ENCODE measurements at regions not wholly inside any gene's neighbourhood (a gene's known extent, or its start where the extent isn't known, plus 50 kb on each side); places are given as distances from the start of the nearest gene placed in this dataset.

DNA sequence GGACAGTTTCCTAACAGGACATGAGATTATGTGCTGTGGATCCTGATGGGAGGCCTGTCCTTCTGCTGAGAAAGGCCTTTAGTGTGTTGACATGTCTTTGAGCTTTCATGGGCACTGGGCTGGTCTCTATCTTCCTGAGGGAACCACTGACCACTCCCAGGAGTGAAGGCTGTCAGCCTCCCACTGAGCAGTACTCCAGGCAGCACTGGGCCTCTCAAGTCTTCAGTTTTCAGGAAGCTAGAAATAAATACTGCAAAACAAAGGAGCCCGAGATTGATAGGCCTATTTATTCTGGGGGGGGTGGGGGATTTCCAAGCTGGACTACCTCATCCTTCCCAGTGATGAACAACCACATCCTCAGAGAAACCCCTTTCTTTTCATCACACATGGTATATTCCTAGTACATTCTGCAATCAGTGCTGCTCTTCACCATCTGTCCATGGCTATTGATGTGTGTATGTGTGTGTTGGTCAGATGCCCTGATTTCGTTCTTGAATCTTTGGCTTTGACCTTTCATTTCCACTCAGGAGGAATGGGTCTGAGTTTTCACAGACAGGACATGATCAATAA, 180.9 kb upstream of the SPTLC3 start:
- H2BK20ac ChIP-seq (ENCODE audit: low read depth, low read length, poor library complexity, severe bottlenecking) = no peak overlapping the region
- H3K9me3 ChIP-seq (ENCODE audit: control insufficient read depth, low read depth, low read length) = no peaks in the 10 kb centered on the region
- no peak overlapping the region for H4K91ac ChIP-seq (ENCODE audit: insufficient read length, low read depth, low read length)
- H3K27me3 ChIP-seq (ENCODE audit: insufficient read depth, low read length) = no peaks in the 10 kb centered on the region
- no peak for DNase-seq
- Mint-ChIP-seq H3K4me3 (no peak overlapping the region), H3K9me3 (no peaks in the 10 kb centered on the region), H3K36me3 (ENCODE audit: insufficient read depth in 1 of 3, low read depth in 3 of 3) (no peaks in the 10 kb centered on the region), H3K4me1 (no peaks in the 10 kb centered on the region; a peak in 1 of 4 replicates), H3K27ac (no peak overlapping the region), H3K27me3 (ENCODE audit: low read depth) (no peaks in the 10 kb centered on the region)
- no peak overlapping the region for H3K27ac ChIP-seq (ENCODE audit: insufficient read length, low read depth, low read length)
- H2BK5ac ChIP-seq (ENCODE audit: insufficient read length, low read length) = no peak overlapping the region
- H4K5ac ChIP-seq (ENCODE audit: insufficient read length, low read depth, low read length) = no peak overlapping the region
- no peaks in the 10 kb centered on the region for H3K4me1 ChIP-seq (ENCODE audit: insufficient read depth, low read length)
- no peak overlapping the region for H3K4me2 ChIP-seq (ENCODE audit: insufficient read depth, insufficient read length, low read length)
- no peaks in the 10 kb centered on the region for H3K79me1 ChIP-seq (ENCODE audit: insufficient read depth, low read depth, low read length, poor library complexity, severe bottlenecking)
- H4K20me1 ChIP-seq (ENCODE audit: control insufficient read depth, insufficient read depth, insufficient read length) = no peaks in the 10 kb centered on the region
- H2BK120ac ChIP-seq (ENCODE audit: low read depth, low read length, poor library complexity, severe bottlenecking) = no peak overlapping the region
- WGBS (ENCODE audit: extremely low coverage, insufficient read length, low lambda C conversion rate) = no CpG with 5 or more reads among the region's 2 CpGs
- H2AFZ ChIP-seq (ENCODE audit: low read length) = no peak overlapping the region
- H2BK12ac ChIP-seq (ENCODE audit: insufficient read length, low read depth, low read length) = no peak overlapping the region
- H3K79me2 ChIP-seq (ENCODE audit: insufficient read depth, low read length) = no peaks in the 10 kb centered on the region
- no peak overlapping the region for H3K23ac ChIP-seq (ENCODE audit: insufficient read length, low read depth, low read length)
- no peak overlapping the region for H2BK15ac ChIP-seq (ENCODE audit: low read depth, low read length)
- H3K9ac ChIP-seq (ENCODE audit: extremely low read depth, insufficient read length, low read length) = no peak overlapping the region
- no peak overlapping the region for H3K4ac ChIP-seq (ENCODE audit: low read depth, low read length)
- H3K18ac ChIP-seq (ENCODE audit: insufficient read length, low read depth, low read length) = no peak overlapping the region
- H3K14ac ChIP-seq (ENCODE audit: insufficient read depth, low read length) = no peak overlapping the region
- H2AK5ac ChIP-seq (ENCODE audit: insufficient read length, low read length) = no peak overlapping the region
- H4K8ac ChIP-seq (replicated peaks; ENCODE audit: insufficient read length, low read depth, low read length) = no peak overlapping the region
- no peak overlapping the region for H3K56ac ChIP-seq (ENCODE audit: insufficient read length, low read depth, low read length)
- TF ChIP-seq, protein P1, sequence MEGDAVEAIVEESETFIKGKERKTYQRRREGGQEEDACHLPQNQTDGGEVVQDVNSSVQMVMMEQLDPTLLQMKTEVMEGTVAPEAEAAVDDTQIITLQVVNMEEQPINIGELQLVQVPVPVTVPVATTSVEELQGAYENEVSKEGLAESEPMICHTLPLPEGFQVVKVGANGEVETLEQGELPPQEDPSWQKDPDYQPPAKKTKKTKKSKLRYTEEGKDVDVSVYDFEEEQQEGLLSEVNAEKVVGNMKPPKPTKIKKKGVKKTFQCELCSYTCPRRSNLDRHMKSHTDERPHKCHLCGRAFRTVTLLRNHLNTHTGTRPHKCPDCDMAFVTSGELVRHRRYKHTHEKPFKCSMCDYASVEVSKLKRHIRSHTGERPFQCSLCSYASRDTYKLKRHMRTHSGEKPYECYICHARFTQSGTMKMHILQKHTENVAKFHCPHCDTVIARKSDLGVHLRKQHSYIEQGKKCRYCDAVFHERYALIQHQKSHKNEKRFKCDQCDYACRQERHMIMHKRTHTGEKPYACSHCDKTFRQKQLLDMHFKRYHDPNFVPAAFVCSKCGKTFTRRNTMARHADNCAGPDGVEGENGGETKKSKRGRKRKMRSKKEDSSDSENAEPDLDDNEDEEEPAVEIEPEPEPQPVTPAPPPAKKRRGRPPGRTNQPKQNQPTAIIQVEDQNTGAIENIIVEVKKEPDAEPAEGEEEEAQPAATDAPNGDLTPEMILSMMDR (conservative IDR thresholded peaks at IDR 0.05) = no peak
- H3K23me2 ChIP-seq (ENCODE audit: insufficient read length, low read depth, low read length, poor library complexity, severe bottlenecking) = no peaks in the 10 kb centered on the region
- no peak overlapping the region for H3T11ph ChIP-seq (ENCODE audit: low read length)
